ENCODE measurements at regions not wholly inside any gene's neighbourhood (a gene's known extent, or its start where the extent isn't known, plus 50 kb on each side); places are given as distances from the start of the nearest gene placed in this dataset.

- TF ChIP-seq OSR1 (CRISPR knock-in tag; IDR thresholded peaks at IDR 0.05): no peak
- no peak for TF ChIP-seq PATZ1 (CRISPR knock-in tag; IDR thresholded peaks at IDR 0.05; ENCODE audit: borderline replicate concordance)
- TF ChIP-seq POU6F1 (CRISPR knock-in tag; IDR thresholded peaks at IDR 0.05; ENCODE audit: borderline replicate concordance, low read depth): no peak
- TF ChIP-seq ARNTL (CRISPR knock-in tag; IDR thresholded peaks at IDR 0.05; ENCODE audit: borderline replicate concordance, low read depth): no peak
- no peak for TF ChIP-seq ZC3H10 (CRISPR knock-in tag; IDR thresholded peaks at IDR 0.05)
- TF ChIP-seq ESRRG (CRISPR knock-in tag; IDR thresholded peaks at IDR 0.05): no peak
- no peak for TF ChIP-seq ZNF70 (CRISPR knock-in tag; IDR thresholded peaks at IDR 0.05)
- no peak for TF ChIP-seq ZFP3 (CRISPR knock-in tag; IDR thresholded peaks at IDR 0.05)
- TF ChIP-seq ZNF565 (CRISPR knock-in tag; conservative IDR thresholded peaks at IDR 0.05; ENCODE audit: low read depth): no peak
- no peak for TF ChIP-seq TSHZ2 (CRISPR knock-in tag; IDR thresholded peaks at IDR 0.05)
- no peak for TF ChIP-seq PPARA (CRISPR knock-in tag; IDR thresholded peaks at IDR 0.05; ENCODE audit: borderline replicate concordance)
- TF ChIP-seq RARB (CRISPR knock-in tag; IDR thresholded peaks at IDR 0.05): no peak
- TF ChIP-seq TCF4 (CRISPR knock-in tag; IDR thresholded peaks at IDR 0.05; ENCODE audit: borderline replicate concordance): no peak
Measured at GRCh38 chr2:176514276-176514675, 245.0 kb downstream of the MTX2 start.
